Uterus (tissue), 2 donors: ENCODE measurements at regions not wholly inside any gene's neighbourhood (a gene's known extent, or its start where the extent isn't known, plus 50 kb on each side); places are given as distances from the start of the nearest gene placed in this dataset.

Experiments used
- CTCF ChIP-seq, 4 experiments: fragments of 200-600 bp in 2 of 4; fragments of 450-650 bp in 2 of 4; sonication (generic) in 2 of 4; IDR thresholded peaks; one replicate each; pipeline ENCODE4 v1.5.1; 2016 to 2019; ENCODE audit warnings: antibody characterized with exemption in 4 of 4, mild to moderate bottlenecking in 2 of 4, moderate library complexity in 1 of 4
- POLR2A ChIP-seq, 2 donors: fragments of 450-650 bp; IDR thresholded peaks; one replicate each; pipeline ENCODE4 v1.6.1; 2016; ENCODE audit warnings: antibody characterized with exemption in 2 of 2, mild to moderate bottlenecking in 1 of 2, moderate library complexity in 1 of 2

- TF ChIP-seq CTCF (IDR thresholded peaks at IDR 0.05) (no peak), POLR2A (IDR thresholded peaks at IDR 0.05) (no peak)
Observed at GRCh38 chr6:4560221-4561077, 215.8 kb upstream of the CDYL start.
